Rectal smooth muscle tissue (tissue), 1 donor: ENCODE measurements at regions not wholly inside any gene's neighbourhood (a gene's known extent, or its start where the extent isn't known, plus 50 kb on each side); places are given as distances from the start of the nearest gene placed in this dataset.
"Not testable (repeated sequence)": the region's sequence is repeated elsewhere in the genome, so short reads cannot be mapped to it uniquely, and the experiment has no call there.

Experiments
- H3K27ac ChIP-seq: one replicate; pipeline ENCODE4 v1.7.0; 2013; ENCODE audit warnings: low read depth, low read length, inconsistent platforms
- H3K27me3 ChIP-seq: one replicate; pipeline ENCODE4 v1.7.0; 2013; ENCODE audit warnings: low read length; ENCODE audit not compliant: control insufficient read depth, insufficient read depth
- H3K36me3 ChIP-seq: one replicate; pipeline ENCODE4 v1.7.0; 2013; ENCODE audit warnings: low read length; ENCODE audit not compliant: control insufficient read depth, insufficient read depth
- H3K4me1 ChIP-seq: one replicate; pipeline ENCODE4 v1.7.0; 2013; ENCODE audit warnings: low read length; ENCODE audit not compliant: control insufficient read depth, insufficient read depth
- H3K4me3 ChIP-seq: one replicate; pipeline ENCODE4 v1.7.0; 2013; ENCODE audit warnings: low read length
- H3K9ac ChIP-seq: one replicate; pipeline ENCODE4 v1.7.0; 2013; ENCODE audit warnings: low read length

- not testable (repeated sequence) for H3K4me3 ChIP-seq, H3K9ac ChIP-seq, H3K27me3 ChIP-seq, H3K27ac ChIP-seq, H3K4me1 ChIP-seq, H3K36me3 ChIP-seq
These were observed 193.9 kb upstream of the ZNF217 start for GRCh38 chr20:53787491-53787931.

GRCh38 chr20:53786445-53787267, 193.0 kb upstream of the ZNF217 start:
- H3K36me3 ChIP-seq = no peaks in the 10 kb centered on the region
- H3K4me1 ChIP-seq = no peaks in the 10 kb centered on the region
- H3K9ac ChIP-seq = no peak overlapping the region
- H3K4me3 ChIP-seq = no peak overlapping the region
- H3K27ac ChIP-seq = no peak overlapping the region
- no peaks in the 10 kb centered on the region for H3K27me3 ChIP-seq

GRCh38 chr20:53786071-53786444, 192.4 kb upstream of the ZNF217 start:
- no peak overlapping the region for H3K4me3 ChIP-seq
- no peaks in the 10 kb centered on the region for H3K4me1 ChIP-seq
- no peaks in the 10 kb centered on the region for H3K36me3 ChIP-seq
- H3K9ac ChIP-seq = no peak overlapping the region
- H3K27ac ChIP-seq = no peak overlapping the region
- no peaks in the 10 kb centered on the region for H3K27me3 ChIP-seq

GRCh38 chr20:53785320-53785719, 191.7 kb upstream of the ZNF217 start:
- Histone ChIP-seq H3K4me3 (no peak overlapping the region), H3K4me1 (no peaks in the 10 kb centered on the region), H3K27ac (no peak overlapping the region), H3K9ac (no peak overlapping the region), H3K36me3 (no peaks in the 10 kb centered on the region), H3K27me3 (no peaks in the 10 kb centered on the region)

- H3K27me3 ChIP-seq = no peaks in the 10 kb centered on the region
- H3K27ac ChIP-seq = no peak overlapping the region
- H3K36me3 ChIP-seq = no peaks in the 10 kb centered on the region
These were observed 190.1 kb upstream of the ZNF217 start for GRCh38 chr20:53783768-53784167.

GRCh38 chr20:53782612-53783246, 189.1 kb upstream of the ZNF217 start:
- H3K9ac ChIP-seq = no peak overlapping the region
- H3K4me3 ChIP-seq = no peak overlapping the region
- no peaks in the 10 kb centered on the region for H3K27me3 ChIP-seq
- no peak overlapping the region for H3K27ac ChIP-seq
- H3K4me1 ChIP-seq = no peaks in the 10 kb centered on the region
- no peaks in the 10 kb centered on the region for H3K36me3 ChIP-seq

More at GRCh38 chr20:53783768-53784167, 190.1 kb upstream of the ZNF217 start:
- Histone ChIP-seq H3K4me3 (no peak overlapping the region), H3K9ac (no peak overlapping the region), H3K4me1 (no peaks in the 10 kb centered on the region)

GRCh38 chr20:53779822-53780221, 186.2 kb upstream of the ZNF217 start:
- no peak overlapping the region for H3K4me3 ChIP-seq
- H3K4me1 ChIP-seq = no peaks in the 10 kb centered on the region
- no peaks in the 10 kb centered on the region for H3K36me3 ChIP-seq
- no peak overlapping the region for H3K27ac ChIP-seq
- H3K9ac ChIP-seq = no peak overlapping the region
- no peaks in the 10 kb centered on the region for H3K27me3 ChIP-seq

GRCh38 chr20:53778736-53779135, 185.1 kb upstream of the ZNF217 start:
- Histone ChIP-seq H3K27ac (no peak overlapping the region), H3K4me3 (no peak overlapping the region)

GRCh38 chr20:53778041-53778516, 184.4 kb upstream of the ZNF217 start:
- Histone ChIP-seq H3K27me3 (no peaks in the 10 kb centered on the region), H3K36me3 (no peaks in the 10 kb centered on the region), H3K9ac (no peak overlapping the region), H3K4me3 (no peak overlapping the region), H3K4me1 (peaks cover 7% of the 10 kb centered on the region), H3K27ac (no peak overlapping the region)

More at GRCh38 chr20:53778736-53779135, 185.1 kb upstream of the ZNF217 start:
- H3K4me1 ChIP-seq = peaks cover 7% of the 10 kb centered on the region
- H3K36me3 ChIP-seq = no peaks in the 10 kb centered on the region
- no peaks in the 10 kb centered on the region for H3K27me3 ChIP-seq
- no peak overlapping the region for H3K9ac ChIP-seq

GRCh38 chr20:53777402-53777801, 183.8 kb upstream of the ZNF217 start:
- not testable (repeated sequence) for H3K36me3 ChIP-seq, H3K9ac ChIP-seq, H3K27me3 ChIP-seq, H3K4me1 ChIP-seq, H3K27ac ChIP-seq, H3K4me3 ChIP-seq

GRCh38 chr20:53776858-53777257, 183.2 kb upstream of the ZNF217 start:
- Histone ChIP-seq H3K36me3 (no peaks in the 10 kb centered on the region), H3K9ac (no peak overlapping the region), H3K4me3 (no peak overlapping the region), H3K27me3 (no peaks in the 10 kb centered on the region), H3K27ac (no peak overlapping the region), H3K4me1 (peaks cover 7% of the 10 kb centered on the region)

- no peak overlapping the region for H3K4me3 ChIP-seq
- H3K9ac ChIP-seq = no peak overlapping the region
- H3K4me1 ChIP-seq = peaks cover 7% of the 10 kb centered on the region
- no peaks in the 10 kb centered on the region for H3K36me3 ChIP-seq
- no peaks in the 10 kb centered on the region for H3K27me3 ChIP-seq
- peak overlapping the region; percentile 65 for H3K27ac ChIP-seq
These were observed 181.0 kb upstream of the ZNF217 start for GRCh38 chr20:53774461-53775203.
